ENCODE measurements at regions not wholly inside any gene's neighbourhood (a gene's known extent, or its start where the extent isn't known, plus 50 kb on each side); places are given as distances from the start of the nearest gene placed in this dataset.

GRCh38 chr5:105680858-105681475 is 1989.8 kb downstream of the EFNA5 start:
- Histone ChIP-seq H3K9me2 (ENCODE audit: insufficient read depth) (no peaks in the 10 kb centered on the region), H3K79me2 (ENCODE audit: insufficient read depth, low read length) (no peaks in the 10 kb centered on the region), H3K9ac (ENCODE audit: low read length) (no peak overlapping the region), H3K4me3 (replicated peaks in 1 of 2; ENCODE audit: low read depth in 1 of 2, low read length in 2 of 2) (no peak overlapping the region), H3K27me3 (ENCODE audit: insufficient read depth, low read length) (no peaks in the 10 kb centered on the region), H3K4me2 (ENCODE audit: low read length) (no peak overlapping the region), H3K9me3 (ENCODE audit: control insufficient read depth in 1 of 2, insufficient read depth in 1 of 2, low read depth in 1 of 2, low read length in 2 of 2) (no peaks in the 10 kb centered on the region), H4K20me1 (ENCODE audit: insufficient read depth) (no peaks in the 10 kb centered on the region), H2AFZ (ENCODE audit: low read depth, low read length, poor library complexity, severe bottlenecking) (no peak overlapping the region), H3K27ac (ENCODE audit: low read depth, low read length) (no peak overlapping the region), H3K4me1 (ENCODE audit: control insufficient read depth in 1 of 2, insufficient read depth in 2 of 2, low read length in 2 of 2) (no peaks in the 10 kb centered on the region), H3K36me3 (ENCODE audit: control insufficient read depth in 1 of 2, insufficient read depth in 2 of 2, low read length in 2 of 2) (no peaks in the 10 kb centered on the region)
- BruUV-seq (replicated peaks), result no TSS peak
- DNase-seq (ENCODE audit: low read depth, low spot score) (no peak), ATAC-seq (no peak)
- intact Hi-C loops (cut with micrococcal nuclease), result no loop called here
- CTCF ChIA-PET, result no interaction called here
- RAD21 ChIA-PET (ENCODE audit: low non-redundant PET in 1 of 2, low total read pairs in 2 of 2, uncharacterized antibody in 2 of 2, unreplicated experiment in 2 of 2), result no interaction called here
- TF ChIP-seq FOSL1 (IDR thresholded peaks at IDR 0.05; ENCODE audit: low read depth), result no peak
- TF ChIP-seq TCF7L2 (IDR thresholded peaks at IDR 0.05; ENCODE audit: borderline replicate concordance, extremely low read depth, insufficient read depth, insufficient read length), result no peak
- no peak for TF ChIP-seq ELF1 (IDR thresholded peaks at IDR 0.05; ENCODE audit: borderline replicate concordance, low read depth)
- TF ChIP-seq MAX (IDR thresholded peaks at IDR 0.05), result no peak
- TF ChIP-seq ZNF274 (IDR thresholded peaks at IDR 0.05; ENCODE audit: low read depth, low read length), result no peak
- TF ChIP-seq, protein P1, sequence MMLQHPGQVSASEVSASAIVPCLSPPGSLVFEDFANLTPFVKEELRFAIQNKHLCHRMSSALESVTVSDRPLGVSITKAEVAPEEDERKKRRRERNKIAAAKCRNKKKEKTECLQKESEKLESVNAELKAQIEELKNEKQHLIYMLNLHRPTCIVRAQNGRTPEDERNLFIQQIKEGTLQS (IDR thresholded peaks at IDR 0.05), result no peak
- no peak for TF ChIP-seq CBX3 (IDR thresholded peaks at IDR 0.05; ENCODE audit: low read depth)
- TF ChIP-seq REST (IDR thresholded peaks at IDR 0.05; ENCODE audit: low read depth), result no peak
- TF ChIP-seq EGR1 (IDR thresholded peaks at IDR 0.05; ENCODE audit: low read depth), result no peak
- POLR2A ChIA-PET, result no interaction called here

Measured in HCT116 (cell line).